Heart right ventricle (tissue), 16 donors: ENCODE measurements at regions not wholly inside any gene's neighbourhood (a gene's known extent, or its start where the extent isn't known, plus 50 kb on each side); places are given as distances from the start of the nearest gene placed in this dataset.

Experiments used
- ATAC-seq, 8 donors: fragments of 200-7000 bp; cut with Tn5 transposase; one replicate each; pipeline ENCODE4 v1.9.1; 2020; ENCODE audit warnings: mild to moderate bottlenecking in 8 of 8, moderate library complexity in 8 of 8, moderate number of reproducible peaks in 1 of 8
- DNase-seq, 2 donors: peaks; one replicate each; pipeline ENCODE4 v3.0.0-alpha.2; 2020
- H3K27ac ChIP-seq, 10 donors: fragments of 200-600 bp; sonication (generic) in 2 of 10; one replicate each; pipeline versions ENCODE4 v1.5.0 to v1.8.0; 2020 to 2022; ENCODE audit warnings: mild to moderate bottlenecking in 3 of 10
- H3K27me3 ChIP-seq, 7 donors: fragments of 200-600 bp; one replicate each; pipeline ENCODE4 v1.8.0; 2021 to 2022; ENCODE audit warnings: mild to moderate bottlenecking in 2 of 7
- H3K36me3 ChIP-seq, 9 donors: fragments of 200-600 bp; sonication (generic) in 1 of 9; one replicate each; pipeline versions ENCODE4 v1.5.0 to v1.8.0; 2020 to 2022; ENCODE audit warnings: mild to moderate bottlenecking in 2 of 9
- H3K4me1 ChIP-seq, 9 donors: fragments of 200-600 bp; sonication (generic) in 1 of 9; one replicate each; pipeline versions ENCODE4 v1.5.0 to v1.8.0; 2020 to 2022; ENCODE audit warnings: mild to moderate bottlenecking in 4 of 9
- H3K4me3 ChIP-seq, 10 donors: fragments of 200-600 bp; sonication (generic) in 2 of 10; one replicate each; pipeline versions ENCODE4 v1.5.0 to v1.8.0; 2020 to 2022; ENCODE audit warnings: mild to moderate bottlenecking in 7 of 10, moderate library complexity in 2 of 10
- H3K9me3 ChIP-seq, 11 donors: fragments of 200-600 bp in 10 of 11; sonication (generic) in 2 of 11; one replicate each; pipeline versions ENCODE4 v1.5.0 to v1.8.0; 2013 to 2022; ENCODE audit warnings: mild to moderate bottlenecking in 2 of 11, control low read depth in 1 of 11, moderate library complexity in 1 of 11
- CTCF ChIP-seq, 9 donors: fragments of 200-600 bp; sonication (generic) in 2 of 9; IDR thresholded peaks; one replicate each; pipeline versions ENCODE4 v1.5.0 to v1.8.0; 2021 to 2022; ENCODE audit warnings: antibody characterized with exemption in 9 of 9, mild to moderate bottlenecking in 5 of 9, moderate library complexity in 1 of 9
- WGBS, 2 donors: extraction: QIAGEN DNeasy Blood & Tissue Kit; methylation state at CpG; one replicate each; pipeline ENCODE4 v1.1.7; 2013; ENCODE audit warnings: inconsistent platforms in 1 of 2; 5-methylcytosine and 5-hydroxymethylcytosine counted together
- intact Hi-C, 10 donors: fragments of 100-400 bp; cut with DNase I; formaldehyde crosslinking; loops; one replicate each; pipeline versions ENCODE4 v1.11.1 to v1.14.2; 2022
- donor health status: Arrhythmogenic right ventricular cardiomyopathy.
- donor health status: ischemic (EF 13 %, LVEDD 7.1; RV severe dilation, severe dysfunction).
- donor health status: healthy with polysubstance abuse.
- donor health status: DM: no; HTN: yes; CAD: no.
- donor health status: DM: no; HTN: no; CAD: no.
- donor health status: ischemic (EF 25% LVEDD 6.9; RV normal size, moderate dysfunction).
- donor health status: ischemic (EF 25% LVEDD 5.7; RV mildly dilated, moderate dysfunction).
- donor health status: healthy.
- donor health status: DM: yes; HTN: yes; CAD: no.
- donor health status: Ischemic cardiomyopathy.
- donor health status: ischemic (EF 35%, LVEDD 5.7; RV mildly dilated, moderate dysfunction).
- donor health status: nonischemic (EF 11% LVEDD 7.7; RV severe dilation, severe dysfunction).
- donor health status: DM: yes; HTN: yes; CAD: no.
- donor health status: PGD.
- donor health status: ischemic (EF 29% LVEDD 5.4; RV normal size, mild dysfunction).
- donor health status: nonischemic (EF 23%, LVEDD 6.1; RV moderate dilation, normal function).

- H3K27ac ChIP-seq = no peak overlapping the region
- H3K27me3 ChIP-seq = peaks cover 0 to 10% (median 0%) of the 10 kb centered on the region in 7 donors
- TF ChIP-seq CTCF (IDR thresholded peaks at IDR 0.05) = no peak
- H3K4me1 ChIP-seq = no peaks in the 10 kb centered on the region
- H3K36me3 ChIP-seq = no peaks in the 10 kb centered on the region
- no peak for ATAC-seq
- H3K4me3 ChIP-seq = no peak overlapping the region
- DNase-seq = no peak
- 81 to 96% methylated on average over 3 of the region's 3 CpGs for WGBS, 2 donors
- no peaks in the 10 kb centered on the region for H3K9me3 ChIP-seq
- intact Hi-C loops = no loop called here
These were observed 207.1 kb downstream of the GUCY2F start for GRCh38 chrX:109274806-109275205.

GRCh38 chrX:109270580-109271484 is 211.1 kb downstream of the GUCY2F start:
- ATAC-seq = no peak
- WGBS, 2 donors = 48 to 68% methylated on average over 2 of the region's 2 CpGs
- H3K4me3 ChIP-seq = no peak overlapping the region
- no peak overlapping the region for H3K27ac ChIP-seq
- intact Hi-C loops = no loop called here
- no peak for DNase-seq
- peaks cover 0 to 20% (median 0%) of the 10 kb centered on the region in 7 donors for H3K27me3 ChIP-seq
- no peak for TF ChIP-seq CTCF (IDR thresholded peaks at IDR 0.05)
- no peaks in the 10 kb centered on the region for H3K4me1 ChIP-seq
- no peaks in the 10 kb centered on the region for H3K36me3 ChIP-seq
- H3K9me3 ChIP-seq = no peaks in the 10 kb centered on the region

- Histone ChIP-seq H3K4me1 (no peaks in the 10 kb centered on the region), H3K27ac (no peak overlapping the region), H3K36me3 (no peaks in the 10 kb centered on the region), H3K9me3 (peaks cover 0 to 2% (median 0%) of the 10 kb centered on the region in 11 donors), H3K4me3 (no peak overlapping the region), H3K27me3 (peaks cover 0 to 24% (median 0%) of the 10 kb centered on the region in 7 donors)
- no peak for ATAC-seq
- DNase-seq = no peak
- TF ChIP-seq CTCF (IDR thresholded peaks at IDR 0.05) = no peak
- intact Hi-C loops = no loop called here
These were observed 213.5 kb downstream of the GUCY2F start for GRCh38 chrX:109268340-109268739.

GRCh38 chrX:109266034-109266433 is 215.9 kb downstream of the GUCY2F start:
- no peak for ATAC-seq

More at GRCh38 chrX:109266034-109266433, 215.9 kb downstream of the GUCY2F start:
- H3K27ac ChIP-seq = no peak overlapping the region
- peaks cover 0 to 25% (median 0%) of the 10 kb centered on the region in 7 donors for H3K27me3 ChIP-seq
- H3K36me3 ChIP-seq = no peaks in the 10 kb centered on the region
- peaks cover 0 to 3% (median 0%) of the 10 kb centered on the region in 11 donors for H3K9me3 ChIP-seq
- no peak overlapping the region for H3K4me3 ChIP-seq
- no peak for DNase-seq
- H3K4me1 ChIP-seq = no peaks in the 10 kb centered on the region
- intact Hi-C loops = no loop called here
- TF ChIP-seq CTCF (IDR thresholded peaks at IDR 0.05) = no peak
